ENCODE measurements at regions not wholly inside any gene's neighbourhood (a gene's known extent, or its start where the extent isn't known, plus 50 kb on each side); places are given as distances from the start of the nearest gene placed in this dataset.

DNA sequence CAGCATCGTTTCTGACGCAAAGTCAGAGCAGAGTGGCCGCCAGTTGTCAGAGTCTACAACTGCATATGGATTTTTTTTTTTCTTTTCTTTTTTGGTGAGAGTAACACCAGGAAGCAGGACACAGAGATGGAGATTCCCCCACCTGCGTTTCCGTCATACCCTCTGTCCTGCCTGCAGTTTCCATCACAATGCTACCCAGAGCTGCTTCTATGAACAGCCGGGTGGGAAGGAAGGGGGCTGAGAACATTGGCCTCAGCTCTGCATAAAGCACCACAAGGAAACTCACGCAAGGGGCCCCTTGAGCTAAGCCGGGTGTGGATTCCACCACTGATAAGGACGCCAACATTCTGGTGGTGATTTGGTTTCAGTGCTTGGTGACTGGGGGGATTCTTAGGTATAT, 183.5 kb upstream of the AFDN start:
- WGBS, 2 donors, result 87 to 94% methylated on average over 9 of the region's 9 CpGs
- intact Hi-C loops (cut with DNase I), result no loop called here
- no peak overlapping the region for H3K4me3 ChIP-seq
- DNase-seq, result no peak
- no peak for TF ChIP-seq POLR2AphosphoS5 (IDR thresholded peaks at IDR 0.05)
- TF ChIP-seq POLR2A (IDR thresholded peaks at IDR 0.05), result no peak
- no peaks in the 10 kb centered on the region for H3K27me3 ChIP-seq
- no peaks in the 10 kb centered on the region for H3K9me3 ChIP-seq
- H3K4me1 ChIP-seq, result no peaks in the 10 kb centered on the region
- no peaks in the 10 kb centered on the region for H3K36me3 ChIP-seq
- no peak overlapping the region for H3K27ac ChIP-seq

DNA sequence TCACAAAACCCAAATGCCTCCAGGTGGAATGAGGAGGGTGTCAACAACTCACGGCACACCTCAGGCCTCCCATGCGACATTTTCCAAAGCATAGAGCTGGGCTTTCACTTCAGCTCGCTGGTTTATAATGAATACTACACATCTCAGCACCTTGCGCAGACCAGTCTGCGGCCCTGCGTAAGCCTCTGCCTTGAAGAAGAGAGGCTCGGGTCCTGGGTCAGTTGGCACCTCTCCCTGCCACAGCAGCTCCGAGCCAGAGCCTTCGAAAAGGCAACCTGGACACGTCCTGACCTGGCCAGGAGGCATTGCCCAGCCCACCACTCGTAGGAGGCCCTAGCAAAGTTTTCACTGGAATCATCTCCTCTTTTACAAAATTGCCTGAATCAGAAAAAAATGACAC, 183.0 kb upstream of the AFDN start:
- 91 to 92% methylated on average over 11 of the region's 11 CpGs for WGBS, 2 donors
- H3K27ac ChIP-seq, result no peak overlapping the region
- TF ChIP-seq EP300 (IDR thresholded peaks at IDR 0.05) (no peak), POLR2AphosphoS5 (IDR thresholded peaks at IDR 0.05) (no peak), POLR2A (IDR thresholded peaks at IDR 0.05) (no peak)
- TF ChIP-seq, protein P1, sequence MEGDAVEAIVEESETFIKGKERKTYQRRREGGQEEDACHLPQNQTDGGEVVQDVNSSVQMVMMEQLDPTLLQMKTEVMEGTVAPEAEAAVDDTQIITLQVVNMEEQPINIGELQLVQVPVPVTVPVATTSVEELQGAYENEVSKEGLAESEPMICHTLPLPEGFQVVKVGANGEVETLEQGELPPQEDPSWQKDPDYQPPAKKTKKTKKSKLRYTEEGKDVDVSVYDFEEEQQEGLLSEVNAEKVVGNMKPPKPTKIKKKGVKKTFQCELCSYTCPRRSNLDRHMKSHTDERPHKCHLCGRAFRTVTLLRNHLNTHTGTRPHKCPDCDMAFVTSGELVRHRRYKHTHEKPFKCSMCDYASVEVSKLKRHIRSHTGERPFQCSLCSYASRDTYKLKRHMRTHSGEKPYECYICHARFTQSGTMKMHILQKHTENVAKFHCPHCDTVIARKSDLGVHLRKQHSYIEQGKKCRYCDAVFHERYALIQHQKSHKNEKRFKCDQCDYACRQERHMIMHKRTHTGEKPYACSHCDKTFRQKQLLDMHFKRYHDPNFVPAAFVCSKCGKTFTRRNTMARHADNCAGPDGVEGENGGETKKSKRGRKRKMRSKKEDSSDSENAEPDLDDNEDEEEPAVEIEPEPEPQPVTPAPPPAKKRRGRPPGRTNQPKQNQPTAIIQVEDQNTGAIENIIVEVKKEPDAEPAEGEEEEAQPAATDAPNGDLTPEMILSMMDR (IDR thresholded peaks at IDR 0.05), result no peak
- no peaks in the 10 kb centered on the region for H3K4me1 ChIP-seq
- no peak for DNase-seq
- no peak overlapping the region for H3K4me3 ChIP-seq
- no peaks in the 10 kb centered on the region for H3K27me3 ChIP-seq
- H3K9me3 ChIP-seq, result no peaks in the 10 kb centered on the region
- H3K36me3 ChIP-seq, result no peaks in the 10 kb centered on the region
- intact Hi-C loops (cut with DNase I), result no loop called here

DNA sequence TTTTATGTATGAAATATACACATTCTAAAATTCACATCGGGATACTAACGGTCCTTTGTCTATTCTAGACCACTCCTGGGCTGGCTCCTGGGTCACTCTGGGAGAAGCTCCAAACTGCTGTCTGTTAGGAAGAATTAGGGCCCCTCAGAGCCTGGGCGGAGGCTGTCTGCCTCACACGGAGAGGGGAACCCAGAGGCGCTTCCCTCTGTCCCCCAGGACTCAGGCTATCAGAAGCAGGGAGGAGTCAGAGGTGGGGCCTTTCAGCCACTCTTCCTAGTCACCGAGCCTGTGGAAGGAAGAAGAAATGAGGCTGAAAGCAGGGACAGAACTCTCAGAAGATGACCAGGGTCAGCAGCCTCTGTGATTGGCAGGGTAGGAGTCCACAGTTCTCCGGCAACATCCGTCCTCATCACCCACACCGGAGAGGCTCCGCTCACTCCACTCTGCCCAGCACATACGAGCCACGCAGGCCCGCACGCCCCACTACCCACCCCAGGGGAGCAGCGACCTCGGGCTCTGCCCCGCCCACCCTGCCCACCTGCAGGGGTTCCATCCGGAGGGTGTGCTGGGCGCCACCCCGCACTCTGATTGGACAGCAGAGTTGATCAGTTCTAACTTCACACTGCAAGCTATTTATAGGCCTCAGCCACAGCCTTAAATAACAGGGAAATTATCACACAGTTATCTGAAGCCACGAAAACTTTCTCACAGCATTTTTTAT, 182.1 kb upstream of the AFDN start:
- Histone ChIP-seq H3K27me3 (peaks cover 0 to 3% (median 0%) of the 10 kb centered on the region in 3 donors), H3K27ac (no peak overlapping the region), H3K4me1 (no peaks in the 10 kb centered on the region), H3K9me3 (no peaks in the 10 kb centered on the region), H3K4me3 (no peak overlapping the region), H3K36me3 (no peaks in the 10 kb centered on the region)
- 67 to 76% methylated on average over 21 of the region's 21 CpGs for WGBS, 2 donors
- TF ChIP-seq POLR2A (IDR thresholded peaks at IDR 0.05) (no peak), EP300 (IDR thresholded peaks at IDR 0.05) (no peak), POLR2AphosphoS5 (IDR thresholded peaks at IDR 0.05) (no peak)
- TF ChIP-seq, protein P1 (IDR thresholded peaks at IDR 0.05), result no peak
- DNase-seq, result no peak
- intact Hi-C loops (cut with DNase I), result no loop called here

DNA sequence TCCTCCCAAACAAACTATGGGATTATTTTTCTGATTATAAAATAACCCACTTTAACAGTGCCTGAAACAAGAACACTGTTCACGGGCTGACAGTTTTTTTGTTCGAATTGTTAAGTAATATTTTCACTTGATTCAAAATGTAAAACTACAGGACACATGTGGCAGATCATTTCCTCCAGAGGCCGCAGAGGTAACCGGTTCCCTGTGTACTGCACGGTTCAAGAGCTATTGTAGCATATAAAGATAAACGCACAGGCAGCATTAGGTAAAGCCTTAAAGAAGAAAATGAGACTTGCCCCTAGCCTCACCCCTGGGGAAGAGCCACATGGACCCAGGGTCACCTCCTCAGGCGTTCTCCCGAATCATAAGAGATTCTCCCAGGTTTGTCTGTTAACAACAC, 181.3 kb upstream of the AFDN start:
- peaks cover 0 to 10% (median 0%) of the 10 kb centered on the region in 3 donors for H3K27me3 ChIP-seq
- 59 to 86% methylated on average over 8 of the region's 8 CpGs for WGBS, 2 donors
- DNase-seq, result no peak
- no peak overlapping the region for H3K27ac ChIP-seq
- intact Hi-C loops (cut with DNase I), result no loop called here
- no peak overlapping the region for H3K4me3 ChIP-seq
- no peaks in the 10 kb centered on the region for H3K9me3 ChIP-seq
- H3K4me1 ChIP-seq, result no peaks in the 10 kb centered on the region
- H3K36me3 ChIP-seq, result no peaks in the 10 kb centered on the region
- TF ChIP-seq, protein P1 (IDR thresholded peaks at IDR 0.05), result no peak
- TF ChIP-seq POLR2A (IDR thresholded peaks at IDR 0.05), result no peak
- no peak for TF ChIP-seq EP300 (IDR thresholded peaks at IDR 0.05)
- TF ChIP-seq POLR2AphosphoS5 (IDR thresholded peaks at IDR 0.05), result no peak

DNA sequence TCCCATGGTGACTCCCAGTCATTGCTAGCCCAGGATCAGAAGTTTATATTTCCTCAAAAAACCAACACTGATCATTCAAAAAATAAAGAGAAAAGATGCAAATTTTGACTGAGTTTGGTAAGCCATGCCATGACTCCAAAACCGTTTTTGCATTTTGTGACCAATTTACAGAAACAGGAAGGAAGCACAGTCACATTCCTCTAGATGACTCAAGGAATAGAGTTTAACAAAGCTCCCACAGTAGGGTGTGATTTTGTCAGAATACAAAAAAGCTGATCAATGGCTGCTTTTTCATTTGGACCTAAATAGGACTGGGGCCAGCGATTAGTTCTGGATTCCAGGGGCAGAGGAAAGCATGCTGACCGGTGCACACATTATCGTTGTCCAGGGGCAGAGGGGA, 179.4 kb upstream of the AFDN start:
- WGBS, 2 donors, result 68 to 81% methylated on average over 4 of the region's 4 CpGs
- Histone ChIP-seq H3K27ac (no peak overlapping the region), H3K9me3 (no peaks in the 10 kb centered on the region), H3K4me1 (no peaks in the 10 kb centered on the region), H3K36me3 (no peaks in the 10 kb centered on the region), H3K4me3 (no peak overlapping the region), H3K27me3 (peaks cover 0 to 10% (median 0%) of the 10 kb centered on the region in 3 donors)
- TF ChIP-seq POLR2AphosphoS5 (IDR thresholded peaks at IDR 0.05), result no peak
- no peak for TF ChIP-seq EP300 (IDR thresholded peaks at IDR 0.05)
- TF ChIP-seq POLR2A (IDR thresholded peaks at IDR 0.05), result no peak
- TF ChIP-seq, protein P1 (IDR thresholded peaks at IDR 0.05), result no peak
- intact Hi-C loops (cut with DNase I), result no loop called here
- DNase-seq, result no peak
